Astrocyte of the spinal cord (primary cell): ENCODE measurements at regions not wholly inside any gene's neighbourhood (a gene's known extent, or its start where the extent isn't known, plus 50 kb on each side); places are given as distances from the start of the nearest gene placed in this dataset.

Experiments
- DNase-seq: peaks from one replicate; pipeline ENCODE4 v3.0.0; 2011; ENCODE audit warnings: low read depth, low spot score
- H3K4me3 ChIP-seq: 2 replicates; pipeline ENCODE4 v1.5.1; 2011; ENCODE audit warnings: low read depth, mild to moderate bottlenecking, low read length, moderate library complexity
- CTCF ChIP-seq: IDR thresholded peaks from 2 replicates; pipeline ENCODE4 v1.5.1; 2012; ENCODE audit warnings: low read depth, mild to moderate bottlenecking, low read length, inconsistent platforms
- in situ Hi-C: cut with HindIII; loops from 2 replicates; pipeline ENCODE4 v1.10.0; 2017; ENCODE audit warnings: low sequenced_read_pairs

GRCh38 chr19:20333508-20333907 lies 166.5 kb downstream of the ZNF486 start:
- in situ Hi-C loops, result no loop called here
- no peak for TF ChIP-seq CTCF
- DNase-seq, result no peak
- H3K4me3 ChIP-seq, result no peak overlapping the region

DNA sequence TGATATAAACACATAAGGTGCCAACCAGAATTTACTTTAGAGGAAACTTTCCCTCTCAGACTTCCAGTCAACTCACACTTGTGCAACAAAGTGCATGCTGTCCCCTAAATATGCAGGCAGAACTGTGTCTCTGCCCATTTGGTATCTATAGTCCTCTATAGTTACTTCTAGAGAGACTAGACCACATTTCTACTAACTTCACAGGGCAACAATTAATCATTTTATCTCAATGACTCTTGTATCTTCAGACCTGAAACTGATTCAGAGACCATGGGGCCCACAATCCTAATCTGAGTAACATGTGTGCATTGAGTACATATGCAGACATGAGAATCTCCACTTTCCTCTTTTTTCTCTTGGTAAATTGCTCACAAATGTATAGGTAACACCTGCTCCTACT lies 158.1 kb downstream of the ZNF486 start:
- no peak for DNase-seq
- TF ChIP-seq CTCF, result no peak
- in situ Hi-C loops, result no loop called here
- H3K4me3 ChIP-seq, result no peak overlapping the region

DNA sequence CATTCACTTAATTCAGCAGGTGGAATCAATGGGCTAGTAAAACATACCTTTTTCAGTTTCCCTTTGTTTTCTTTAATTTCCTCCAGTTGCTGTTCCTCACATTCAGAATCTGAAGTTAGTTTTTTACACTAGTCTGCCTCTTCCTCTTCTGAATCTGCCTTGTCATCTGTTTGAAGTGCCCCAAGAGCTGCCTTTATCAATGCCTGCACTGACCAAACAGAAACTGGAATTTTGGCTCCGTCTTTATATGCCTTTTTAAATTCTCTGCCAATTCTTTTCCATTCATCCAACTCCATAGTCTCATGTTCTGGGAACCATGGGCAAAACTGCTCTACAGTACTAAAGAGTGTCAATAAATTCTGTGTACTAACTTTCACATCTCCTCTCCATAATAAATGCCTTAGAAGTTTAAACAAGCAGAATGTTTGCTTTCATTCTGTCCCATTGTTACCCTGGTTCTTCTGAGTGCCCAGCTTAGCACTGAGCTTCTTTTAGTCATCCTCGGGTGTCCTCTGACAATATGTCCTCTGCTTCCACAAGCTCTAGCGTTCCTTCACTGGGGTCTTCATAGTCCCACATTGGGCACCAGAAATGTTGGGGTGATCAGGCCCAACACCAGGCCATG lies 154.2 kb downstream of the ZNF486 start:
- no peak for TF ChIP-seq CTCF
- no peak for DNase-seq
- no peak overlapping the region for H3K4me3 ChIP-seq
- in situ Hi-C loops, result no loop called here

DNA sequence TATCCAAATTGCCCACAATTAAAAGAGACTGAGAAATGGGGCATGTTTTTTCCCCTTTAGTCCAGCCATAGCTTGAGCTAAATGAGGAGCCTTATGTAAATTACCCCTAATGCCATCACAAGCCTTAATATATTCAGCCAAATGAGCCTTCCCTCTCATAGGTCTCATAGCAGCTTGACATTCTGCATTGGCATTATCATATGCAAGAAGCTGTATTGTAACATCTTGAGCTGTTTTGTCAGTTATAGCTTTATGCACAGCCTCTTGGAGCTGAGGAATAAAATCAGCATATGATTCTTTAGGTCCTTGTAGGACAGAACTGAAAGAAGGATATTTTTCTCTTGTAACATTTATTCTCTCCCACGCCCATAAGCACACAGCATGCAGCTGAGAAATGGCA lies 153.2 kb downstream of the ZNF486 start:
- no peak for TF ChIP-seq CTCF
- H3K4me3 ChIP-seq, result no peak overlapping the region
- DNase-seq, result no peak
- in situ Hi-C loops, result no loop called here

DNA sequence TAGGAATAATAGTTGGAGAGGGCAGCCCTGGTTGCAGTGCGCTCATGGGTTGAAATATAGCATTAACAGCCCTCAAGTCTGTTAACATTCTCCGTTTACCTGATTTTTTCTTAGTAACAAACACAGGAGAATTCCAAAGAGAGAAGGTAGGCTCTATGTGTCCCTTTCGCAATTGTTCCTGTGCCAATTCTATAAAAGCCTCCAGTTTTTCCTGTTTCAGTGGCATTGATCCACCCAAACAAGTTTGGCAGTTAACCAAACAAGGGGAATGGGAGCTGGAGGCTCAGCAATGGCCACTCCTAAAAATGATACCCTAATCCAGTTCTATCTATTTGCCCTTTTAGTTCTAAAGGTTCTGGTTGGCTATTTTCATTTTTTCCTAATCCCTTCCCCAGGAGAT lies 151.6 kb downstream of the ZNF486 start:
- in situ Hi-C loops, result no loop called here
- no peak for DNase-seq
- no peak for TF ChIP-seq CTCF
- H3K4me3 ChIP-seq, result no peak overlapping the region

DNA sequence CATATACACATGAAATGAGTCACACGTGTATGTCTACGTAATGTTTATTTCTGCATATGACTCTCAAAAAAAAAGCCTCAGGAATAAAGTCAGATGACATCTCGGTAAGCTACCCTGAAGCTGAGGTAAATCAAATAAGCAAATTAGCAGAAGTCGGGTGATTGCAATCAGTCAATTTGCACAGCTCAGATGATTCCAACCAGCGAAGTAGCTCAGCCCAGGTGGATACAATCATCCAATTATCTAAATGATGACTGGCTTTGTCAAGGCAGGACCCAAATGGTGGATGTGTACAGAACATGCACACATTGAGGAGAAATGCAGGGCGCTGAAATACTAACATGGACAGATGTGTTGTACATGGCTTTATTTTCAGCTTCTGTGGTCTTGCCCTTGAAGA lies 148.5 kb downstream of the ZNF486 start:
- in situ Hi-C loops, result no loop called here
- H3K4me3 ChIP-seq, result no peak overlapping the region
- no peak for TF ChIP-seq CTCF
- DNase-seq, result no peak

- no peak for TF ChIP-seq CTCF
- no peak overlapping the region for H3K4me3 ChIP-seq
- in situ Hi-C loops, result no loop called here
These were observed 146.9 kb downstream of the ZNF486 start for GRCh38 chr19:20313894-20314293.

More at GRCh38 chr19:20313894-20314293, 146.9 kb downstream of the ZNF486 start:
- DNase-seq, result no peak
